ENCODE measurements at regions not wholly inside any gene's neighbourhood (a gene's known extent, or its start where the extent isn't known, plus 50 kb on each side); places are given as distances from the start of the nearest gene placed in this dataset.

GRCh38 chr16:73737637-73738036 is 559.0 kb upstream of the PSMD7 start:
- TF ChIP-seq RXRA (IDR thresholded peaks at IDR 0.05; ENCODE audit: borderline replicate concordance, low read depth) = no peak
- no peak for TF ChIP-seq REST (IDR thresholded peaks at IDR 0.05; ENCODE audit: low read depth, low read length)
- no peak for TF ChIP-seq FOXJ3 (CRISPR knock-in tag; IDR thresholded peaks at IDR 0.05)
- no peak for TF ChIP-seq ELF1 (IDR thresholded peaks at IDR 0.05)
- POLR2A ChIA-PET = no interaction called here
- no peaks in the 10 kb centered on the region for H3K79me2 ChIP-seq (ENCODE audit: insufficient read depth)
- H3K4me2 ChIP-seq = no peak overlapping the region
- H3K9ac ChIP-seq = no peak overlapping the region
- H3K9me2 ChIP-seq = no peaks in the 10 kb centered on the region
- no peak for DNase-seq
- H4K20me1 ChIP-seq (ENCODE audit: insufficient read depth) = no peaks in the 10 kb centered on the region
- 0 out of 2 replicates have a peak, but pooled peaks cover 3% of the 10 kb centered on the region for H3K9me3 ChIP-seq
- no peaks in the 10 kb centered on the region for H3F3A ChIP-seq (replicated peaks; ENCODE audit: insufficient read depth)
- CTCF ChIA-PET = interaction anchor here (0.8 to 1.3 kb wide), 3 partner anchors 23 to 905 kb away, joined by 3 to 7 read pairs (median 4); no protein-coding TSS in a partner anchor
- no peaks in the 10 kb centered on the region for H3K36me3 ChIP-seq (replicated peaks in 1 of 2; ENCODE audit: control insufficient read depth in 1 of 2, insufficient read depth in 2 of 2, low read length in 1 of 2)
- H3K27me3 ChIP-seq (ENCODE audit: insufficient read depth) = no peaks in the 10 kb centered on the region
- H3K27ac ChIP-seq (ENCODE audit: low read depth in 2 of 2, low read length in 1 of 2) = no peak overlapping the region
- H2AFZ ChIP-seq (ENCODE audit: low read depth) = no peak overlapping the region
- no peaks in the 10 kb centered on the region for H3K4me1 ChIP-seq (ENCODE audit: control insufficient read depth in 1 of 2, insufficient read depth in 2 of 2, low read depth in 1 of 2, low read length in 1 of 2)
- H3K4me3 ChIP-seq (ENCODE audit: low read depth in 2 of 2, low read length in 1 of 2) = no peak overlapping the region
- WGBS (ENCODE audit: low lambda C conversion rate) = 29% methylated on average over 3 of the region's 3 CpGs

- H3K27ac ChIP-seq (ENCODE audit: low read depth in 2 of 2, low read length in 1 of 2) = no peak overlapping the region
- no peaks in the 10 kb centered on the region for H3K4me1 ChIP-seq (ENCODE audit: control insufficient read depth in 1 of 2, insufficient read depth in 2 of 2, low read depth in 1 of 2, low read length in 1 of 2)
- 64% methylated on average over 1 of the region's 1 CpG for WGBS (ENCODE audit: low lambda C conversion rate)
- no peaks in the 10 kb centered on the region for H3K79me2 ChIP-seq (ENCODE audit: insufficient read depth)
- H3K27me3 ChIP-seq (ENCODE audit: insufficient read depth) = no peaks in the 10 kb centered on the region
- POLR2A ChIA-PET = no interaction called here
- H3K4me3 ChIP-seq (ENCODE audit: low read depth in 2 of 2, low read length in 1 of 2) = no peak overlapping the region
- 0 out of 2 replicates have a peak, but pooled peaks cover 3% of the 10 kb centered on the region for H3K9me3 ChIP-seq
- H3K9me2 ChIP-seq = no peaks in the 10 kb centered on the region
- H3K4me2 ChIP-seq = no peak overlapping the region
- H2AFZ ChIP-seq (ENCODE audit: low read depth) = no peak overlapping the region
- CTCF ChIA-PET = interaction anchor here (1.5 kb wide), 1 partner anchor 143 kb away, joined by 4 read pairs; no protein-coding TSS in a partner anchor
- H4K20me1 ChIP-seq (ENCODE audit: insufficient read depth) = no peaks in the 10 kb centered on the region
- H3K36me3 ChIP-seq (replicated peaks in 1 of 2; ENCODE audit: control insufficient read depth in 1 of 2, insufficient read depth in 2 of 2, low read length in 1 of 2) = no peaks in the 10 kb centered on the region
- H3F3A ChIP-seq (replicated peaks; ENCODE audit: insufficient read depth) = no peaks in the 10 kb centered on the region
- DNase-seq = no peak
- no peak overlapping the region for H3K9ac ChIP-seq
- TF ChIP-seq NFIC (IDR thresholded peaks at IDR 0.05; ENCODE audit: borderline replicate concordance) (no peak), REST (IDR thresholded peaks at IDR 0.05; ENCODE audit: low read depth, low read length) (no peak), NRF1 (IDR thresholded peaks at IDR 0.05; ENCODE audit: low read depth, low read length) (no peak), SMC3 (IDR thresholded peaks at IDR 0.05; ENCODE audit: low read depth, low read length) (no peak), USF1 (IDR thresholded peaks at IDR 0.05; ENCODE audit: borderline replicate concordance, low read depth) (no peak), RFX5 (IDR thresholded peaks at IDR 0.05; ENCODE audit: low read length) (no peak), RCOR1 (IDR thresholded peaks at IDR 0.05; ENCODE audit: low read length) (no peak), USF2 (IDR thresholded peaks at IDR 0.05; ENCODE audit: borderline replicate concordance, low read depth, low read length) (no peak), TCF12 (IDR thresholded peaks at IDR 0.05) (no peak), MAX (IDR thresholded peaks at IDR 0.05; ENCODE audit: low read depth) (no peak), FOXJ3 (CRISPR knock-in tag; IDR thresholded peaks at IDR 0.05) (no peak), FOSL2 (IDR thresholded peaks at IDR 0.05; ENCODE audit: borderline replicate concordance, low read depth) (no peak), ZBTB33 (IDR thresholded peaks at IDR 0.05; ENCODE audit: borderline replicate concordance, low read depth) (no peak)
These were observed 560.7 kb upstream of the PSMD7 start for GRCh38 chr16:73735954-73736353.

All from SK-N-SH (cell line).